HEK293 (cell line): ENCODE measurements at regions not wholly inside any gene's neighbourhood (a gene's known extent, or its start where the extent isn't known, plus 50 kb on each side); places are given as distances from the start of the nearest gene placed in this dataset.

Source experiments
- CTCF ChIA-PET: fragments of 350-600 bp; formaldehyde crosslinking; extraction: SDS; loops from one replicate; lab custom pipeline; 2021; ENCODE audit warnings: antibody characterized with exemption; lab: Yijun Ruan, JAX
- POLR2A ChIA-PET: fragments of 300-600 bp; formaldehyde crosslinking; extraction: SDS; loops from one replicate; lab custom pipeline; 2020; ENCODE audit warnings: antibody characterized with exemption, inconsistent platforms; lab: Yijun Ruan, JAX
- H3K27ac ChIP-seq: fragments of 200-500 bp; sonication (Bioruptor generic); 2 replicates; pipeline ENCODE4 v1.5.1; 2014; ENCODE audit warnings: low read depth, low read length, control low read depth, inconsistent platforms; ENCODE audit errors: extremely low read depth
- H3K36me3 ChIP-seq, 2 experiments: fragments of 200-500 bp in 1 of 2; sonication (Bioruptor generic) in 1 of 2; 1 replicate in 1 of 2; 2 replicates in 1 of 2; pipeline ENCODE4 v1.5.1; 2014 to 2017; ENCODE audit warnings: inconsistent platforms in 2 of 2, low read length in 2 of 2; ENCODE audit not compliant: control insufficient read depth in 2 of 2, insufficient read depth in 1 of 2
- H3K4me1 ChIP-seq: fragments of 200-500 bp; sonication (Bioruptor generic); 2 replicates; pipeline ENCODE4 v1.5.1; 2014; ENCODE audit warnings: mild to moderate bottlenecking, low read length, inconsistent platforms; ENCODE audit not compliant: control insufficient read depth, insufficient read depth
- H3K4me3 ChIP-seq: 2 replicates; pipeline ENCODE4 v1.5.1; 2011; ENCODE audit warnings: low read depth, mild to moderate bottlenecking, control low read depth, low read length, moderate library complexity
- H3K9me3 ChIP-seq: fragments of 200-500 bp; sonication (Bioruptor generic); 2 replicates; pipeline ENCODE4 v1.5.1; 2014; ENCODE audit warnings: low read depth, low read length, inconsistent platforms; ENCODE audit not compliant: control insufficient read depth, insufficient read depth
- SALL2 ChIP-seq: fragments of 450-650 bp; formaldehyde crosslinking; IDR thresholded peaks from 2 replicates; pipeline ENCODE4 v1.5.0; 2017; ENCODE audit warnings: missing biosample characterization, mild to moderate bottlenecking, missing genetic modification characterization, borderline replicate concordance
- SP2 ChIP-seq: fragments of 450-650 bp; formaldehyde crosslinking; IDR thresholded peaks from 2 replicates; pipeline ENCODE4 v1.5.1; 2016; ENCODE audit warnings: missing biosample characterization, missing genetic modification characterization
- ZBTB48 ChIP-seq: fragments of 450-650 bp; formaldehyde crosslinking; IDR thresholded peaks from 2 replicates; pipeline ENCODE4 v1.5.1; 2016; ENCODE audit warnings: missing biosample characterization, missing genetic modification characterization
- ZBTB6 ChIP-seq: fragments of 450-650 bp; formaldehyde crosslinking; IDR thresholded peaks from 2 replicates; pipeline ENCODE4 v1.5.1; 2017; ENCODE audit warnings: missing biosample characterization, missing genetic modification characterization
- ZIC2 ChIP-seq: fragments of 450-650 bp; formaldehyde crosslinking; IDR thresholded peaks from 2 replicates; pipeline ENCODE4 v1.5.1; 2016; ENCODE audit warnings: missing biosample characterization, missing genetic modification characterization
- ZNF280C ChIP-seq: fragments of 450-650 bp; formaldehyde crosslinking; IDR thresholded peaks from 2 replicates; pipeline ENCODE4 v1.5.1; 2016; ENCODE audit warnings: missing biosample characterization, missing genetic modification characterization
- ZNF335 ChIP-seq: fragments of 450-650 bp; formaldehyde crosslinking; conservative IDR thresholded peaks from 2 replicates; pipeline ENCODE4 v1.5.1; 2016; ENCODE audit warnings: missing biosample characterization, missing genetic modification characterization
- ZNF341 ChIP-seq: fragments of 450-650 bp; formaldehyde crosslinking; IDR thresholded peaks from 2 replicates; pipeline ENCODE4; 2016; ENCODE audit warnings: low read depth, missing biosample characterization, missing genetic modification characterization
- ZNF473 ChIP-seq: fragments of 450-650 bp; formaldehyde crosslinking; IDR thresholded peaks from 2 replicates; pipeline ENCODE4 v1.5.1; 2017; ENCODE audit warnings: missing biosample characterization, missing genetic modification characterization
- ZNF580 ChIP-seq: fragments of 450-650 bp; formaldehyde crosslinking; IDR thresholded peaks from 2 replicates; pipeline ENCODE4 v1.5.1; 2016; ENCODE audit warnings: missing biosample characterization, missing genetic modification characterization
- ZNF692 ChIP-seq: fragments of 450-650 bp; formaldehyde crosslinking; IDR thresholded peaks from 2 replicates; pipeline ENCODE4 v1.5.1; 2016; ENCODE audit warnings: missing biosample characterization, missing genetic modification characterization
- TF ChIP-seq, protein P1 (sequence below): fragments of 450-650 bp; formaldehyde crosslinking; IDR thresholded peaks from 2 replicates; pipeline ENCODE4 v1.5.1; 2016; ENCODE audit warnings: missing biosample characterization, missing genetic modification characterization, low read depth
- TF ChIP-seq, protein P2 (sequence below): fragments of 450-650 bp; formaldehyde crosslinking; IDR thresholded peaks from 2 replicates; pipeline ENCODE4 v1.5.1; 2016; ENCODE audit warnings: missing biosample characterization, missing genetic modification characterization
- TF ChIP-seq, protein P3 (sequence below): fragments of 450-650 bp; formaldehyde crosslinking; IDR thresholded peaks from 2 replicates; pipeline ENCODE4 v1.5.1; 2016; ENCODE audit warnings: missing biosample characterization, missing genetic modification characterization

- TF ChIP-seq, protein P1, sequence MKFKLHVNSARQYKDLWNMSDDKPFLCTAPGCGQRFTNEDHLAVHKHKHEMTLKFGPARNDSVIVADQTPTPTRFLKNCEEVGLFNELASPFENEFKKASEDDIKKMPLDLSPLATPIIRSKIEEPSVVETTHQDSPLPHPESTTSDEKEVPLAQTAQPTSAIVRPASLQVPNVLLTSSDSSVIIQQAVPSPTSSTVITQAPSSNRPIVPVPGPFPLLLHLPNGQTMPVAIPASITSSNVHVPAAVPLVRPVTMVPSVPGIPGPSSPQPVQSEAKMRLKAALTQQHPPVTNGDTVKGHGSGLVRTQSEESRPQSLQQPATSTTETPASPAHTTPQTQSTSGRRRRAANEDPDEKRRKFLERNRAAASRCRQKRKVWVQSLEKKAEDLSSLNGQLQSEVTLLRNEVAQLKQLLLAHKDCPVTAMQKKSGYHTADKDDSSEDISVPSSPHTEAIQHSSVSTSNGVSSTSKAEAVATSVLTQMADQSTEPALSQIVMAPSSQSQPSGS (tag by site-specific recombination): peak; percentile 39; the same call in 1 of the 2 replicates
- no peak for TF ChIP-seq SALL2 (tag by site-specific recombination)
- TF ChIP-seq ZNF341 (tag by site-specific recombination): no peak
- TF ChIP-seq, protein P2, sequence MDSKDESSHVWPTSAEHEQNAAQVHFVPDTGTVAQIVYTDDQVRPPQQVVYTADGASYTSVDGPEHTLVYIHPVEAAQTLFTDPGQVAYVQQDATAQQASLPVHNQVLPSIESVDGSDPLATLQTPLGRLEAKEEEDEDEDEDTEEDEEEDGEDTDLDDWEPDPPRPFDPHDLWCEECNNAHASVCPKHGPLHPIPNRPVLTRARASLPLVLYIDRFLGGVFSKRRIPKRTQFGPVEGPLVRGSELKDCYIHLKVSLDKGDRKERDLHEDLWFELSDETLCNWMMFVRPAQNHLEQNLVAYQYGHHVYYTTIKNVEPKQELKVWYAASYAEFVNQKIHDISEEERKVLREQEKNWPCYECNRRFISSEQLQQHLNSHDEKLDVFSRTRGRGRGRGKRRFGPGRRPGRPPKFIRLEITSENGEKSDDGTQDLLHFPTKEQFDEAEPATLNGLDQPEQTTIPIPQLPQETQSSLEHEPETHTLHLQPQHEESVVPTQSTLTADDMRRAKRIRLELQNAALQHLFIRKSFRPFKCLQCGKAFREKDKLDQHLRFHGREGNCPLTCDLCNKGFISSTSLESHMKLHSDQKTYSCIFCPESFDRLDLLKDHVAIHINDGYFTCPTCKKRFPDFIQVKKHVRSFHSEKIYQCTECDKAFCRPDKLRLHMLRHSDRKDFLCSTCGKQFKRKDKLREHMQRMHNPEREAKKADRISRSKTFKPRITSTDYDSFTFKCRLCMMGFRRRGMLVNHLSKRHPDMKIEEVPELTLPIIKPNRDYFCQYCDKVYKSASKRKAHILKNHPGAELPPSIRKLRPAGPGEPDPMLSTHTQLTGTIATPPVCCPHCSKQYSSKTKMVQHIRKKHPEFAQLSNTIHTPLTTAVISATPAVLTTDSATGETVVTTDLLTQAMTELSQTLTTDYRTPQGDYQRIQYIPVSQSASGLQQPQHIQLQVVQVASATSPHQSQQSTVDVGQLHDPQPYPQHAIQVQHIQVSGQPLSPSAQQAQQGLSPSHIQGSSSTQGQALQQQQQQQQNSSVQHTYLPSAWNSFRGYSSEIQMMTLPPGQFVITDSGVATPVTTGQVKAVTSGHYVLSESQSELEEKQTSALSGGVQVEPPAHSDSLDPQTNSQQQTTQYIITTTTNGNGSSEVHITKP (tag by site-specific recombination): no peak
- no peak for TF ChIP-seq ZBTB48 (tag by site-specific recombination)
- TF ChIP-seq ZBTB6 (tag by site-specific recombination): no peak
- no peak for TF ChIP-seq ZNF692 (tag by site-specific recombination)
- no peak for TF ChIP-seq ZNF280C (tag by site-specific recombination)
- TF ChIP-seq SP2: no peak
- no peak for TF ChIP-seq ZNF473 (tag by site-specific recombination)
- TF ChIP-seq, protein P3, sequence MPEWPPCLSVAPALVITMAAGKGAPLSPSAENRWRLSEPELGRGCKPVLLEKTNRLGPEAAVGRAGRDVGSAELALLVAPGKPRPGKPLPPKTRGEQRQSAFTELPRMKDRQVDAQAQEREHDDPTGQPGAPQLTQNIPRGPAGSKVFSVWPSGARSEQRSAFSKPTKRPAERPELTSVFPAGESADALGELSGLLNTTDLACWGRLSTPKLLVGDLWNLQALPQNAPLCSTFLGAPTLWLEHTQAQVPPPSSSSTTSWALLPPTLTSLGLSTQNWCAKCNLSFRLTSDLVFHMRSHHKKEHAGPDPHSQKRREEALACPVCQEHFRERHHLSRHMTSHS (tag by site-specific recombination): no peak
- 0 out of 2 replicates have a peak, but pooled peaks have one; percentile 9 for TF ChIP-seq ZIC2 (tag by site-specific recombination)
- no peak for TF ChIP-seq ZNF335
- no peak for TF ChIP-seq ZNF580
- TF ChIP-seq, all 188 proteins: peak for 2
- Histone ChIP-seq H3K36me3 (no peaks in the 10 kb centered on the region), H3K27ac (no peak overlapping the region), H3K4me1 (no peaks in the 10 kb centered on the region), H3K4me3 (no peak overlapping the region), H3K9me3 (no peaks in the 10 kb centered on the region)
- ChIA-PET POLR2A (no interaction called here), CTCF (interaction anchor here (1.6 kb wide), 1 partner anchor 39 kb away, joined by 4 read pairs; no protein-coding TSS in a partner anchor)
Observed at GRCh38 chr20:37602634-37603033, 75.0 kb upstream of the BLCAP start.
